H9 (cell line): ENCODE measurements at regions not wholly inside any gene's neighbourhood (a gene's known extent, or its start where the extent isn't known, plus 50 kb on each side); places are given as distances from the start of the nearest gene placed in this dataset.

Source experiments
- DNase-seq: peaks from one replicate; pipeline ENCODE4 v3.0.0-alpha.2; 2017
- H2AFZ ChIP-seq: one replicate; pipeline ENCODE4 v1.6.1; 2013; ENCODE audit warnings: mild to moderate bottlenecking, low read length, control low read depth, moderate library complexity
- H2AK5ac ChIP-seq: 2 replicates; pipeline ENCODE4 v1.6.1; 2013; ENCODE audit warnings: low read length, control low read depth, mixed read lengths; ENCODE audit not compliant: insufficient read length
- H2BK120ac ChIP-seq: one replicate; pipeline ENCODE4 v1.6.1; 2013; ENCODE audit warnings: low read depth, mild to moderate bottlenecking, low read length, control low read depth, inconsistent platforms; ENCODE audit not compliant: poor library complexity, severe bottlenecking
- H2BK12ac ChIP-seq: 2 replicates; pipeline ENCODE4 v1.6.1; 2013; ENCODE audit warnings: low read length, control low read depth, mixed read lengths, low read depth; ENCODE audit not compliant: insufficient read length
- H2BK15ac ChIP-seq: 2 replicates; pipeline ENCODE4 v1.6.1; 2013; ENCODE audit warnings: low read depth, low read length, control low read depth
- H2BK20ac ChIP-seq: one replicate; pipeline ENCODE4 v1.6.1; 2013; ENCODE audit warnings: low read depth, mild to moderate bottlenecking, low read length, control low read depth, inconsistent platforms; ENCODE audit not compliant: poor library complexity, severe bottlenecking
- H2BK5ac ChIP-seq: 2 replicates; pipeline ENCODE4 v1.6.1; 2013; ENCODE audit warnings: low read length, control low read depth, mixed read lengths; ENCODE audit not compliant: insufficient read length
- H3K14ac ChIP-seq: 2 replicates; pipeline ENCODE4 v1.6.1; 2013; ENCODE audit warnings: low read length, control low read depth; ENCODE audit not compliant: insufficient read depth
- H3K18ac ChIP-seq: 2 replicates; pipeline ENCODE4 v1.6.1; 2013; ENCODE audit warnings: low read depth, mild to moderate bottlenecking, mixed read lengths, low read length, control low read depth; ENCODE audit not compliant: insufficient read length
- H3K23ac ChIP-seq: 2 replicates; pipeline ENCODE4 v1.6.1; 2013; ENCODE audit warnings: low read length, control low read depth, mixed read lengths, low read depth; ENCODE audit not compliant: insufficient read length
- H3K23me2 ChIP-seq: 2 replicates; pipeline ENCODE4 v1.6.1; 2013; ENCODE audit warnings: low read depth, mild to moderate bottlenecking, mixed read lengths, low read length, control low read depth; ENCODE audit not compliant: insufficient read length, poor library complexity, severe bottlenecking
- H3K27ac ChIP-seq: 2 replicates; pipeline ENCODE4 v1.5.1; 2013; ENCODE audit warnings: low read length, control low read depth, mixed read lengths, low read depth; ENCODE audit not compliant: insufficient read length
- H3K27me3 ChIP-seq: 2 replicates; pipeline ENCODE4 v1.6.1; 2013; ENCODE audit warnings: low read length, control low read depth, inconsistent platforms; ENCODE audit not compliant: insufficient read depth
- H3K4ac ChIP-seq: 2 replicates; pipeline ENCODE4 v1.6.1; 2013; ENCODE audit warnings: low read depth, mild to moderate bottlenecking, control low read depth, inconsistent platforms, low read length, moderate library complexity
- H3K4me1 ChIP-seq: 2 replicates; pipeline ENCODE4 v1.6.1; 2013; ENCODE audit warnings: low read length, control low read depth, inconsistent platforms; ENCODE audit not compliant: insufficient read depth
- H3K4me2 ChIP-seq: 2 replicates; pipeline ENCODE4 v1.6.1; 2013; ENCODE audit warnings: low read length, control low read depth, mixed read lengths; ENCODE audit not compliant: insufficient read length, insufficient read depth
- H3K56ac ChIP-seq: 2 replicates; pipeline ENCODE4 v1.6.1; 2013; ENCODE audit warnings: low read depth, mild to moderate bottlenecking, mixed read lengths, low read length, control low read depth; ENCODE audit not compliant: insufficient read length
- H3K79me1 ChIP-seq: 2 replicates; pipeline ENCODE4 v1.6.1; 2013; ENCODE audit warnings: low read depth, mild to moderate bottlenecking, moderate library complexity, low read length, control low read depth, inconsistent platforms; ENCODE audit not compliant: insufficient read depth, poor library complexity, severe bottlenecking
- H3K79me2 ChIP-seq: 2 replicates; pipeline ENCODE4 v1.6.1; 2013; ENCODE audit warnings: low read length, control low read depth, inconsistent platforms; ENCODE audit not compliant: insufficient read depth
- H3K9ac ChIP-seq: 2 replicates; pipeline ENCODE4 v1.6.1; 2013; ENCODE audit warnings: low read length, control low read depth, mixed read lengths; ENCODE audit not compliant: insufficient read length; ENCODE audit errors: extremely low read depth
- H3K9me3 ChIP-seq: one replicate; pipeline ENCODE4 v1.6.1; 2013; ENCODE audit warnings: low read depth, low read length, inconsistent platforms; ENCODE audit not compliant: control insufficient read depth
- H3T11ph ChIP-seq: one replicate; pipeline ENCODE4 v1.6.1; 2013; ENCODE audit warnings: mild to moderate bottlenecking, low read length, control low read depth, inconsistent platforms
- H4K20me1 ChIP-seq: one replicate; pipeline ENCODE4 v1.6.1; 2013; ENCODE audit not compliant: control insufficient read depth, insufficient read length, insufficient read depth
- H4K5ac ChIP-seq: 2 replicates; pipeline ENCODE4 v1.6.1; 2013; ENCODE audit warnings: low read depth, mild to moderate bottlenecking, mixed read lengths, low read length, control low read depth; ENCODE audit not compliant: insufficient read length
- H4K8ac ChIP-seq: replicated peaks from 2 replicates; pipeline ENCODE4 v1.6.1; 2013; ENCODE audit warnings: low read length, control low read depth, mixed read lengths, low read depth; ENCODE audit not compliant: insufficient read length
- H4K91ac ChIP-seq: 2 replicates; pipeline ENCODE4 v1.6.1; 2013; ENCODE audit warnings: low read depth, mild to moderate bottlenecking, moderate library complexity, mixed read lengths, low read length, control low read depth; ENCODE audit not compliant: insufficient read length
- H3K27ac Mint-ChIP-seq, 3 experiments: 2 replicates in 2 of 3; 3 replicates in 1 of 3; pipeline ENCODE4 v1.8.0; 2020 to 2021; ENCODE audit warnings: mixed read lengths in 3 of 3, mild to moderate bottlenecking in 1 of 3, moderate library complexity in 1 of 3
- H3K27me3 Mint-ChIP-seq: 2 replicates; pipeline ENCODE4 v1.8.0; 2021; ENCODE audit warnings: low read depth, mild to moderate bottlenecking, moderate library complexity, mixed read lengths
- H3K36me3 Mint-ChIP-seq, 3 experiments: 2 replicates in 2 of 3; 3 replicates in 1 of 3; pipeline ENCODE4 v1.8.0; 2020 to 2021; ENCODE audit warnings: low read depth in 3 of 3, mixed read lengths in 3 of 3; ENCODE audit not compliant: insufficient read depth in 1 of 3
- H3K4me1 Mint-ChIP-seq, 2 experiments: 2 replicates each; pipeline ENCODE4 v1.8.0; 2020; ENCODE audit warnings: mixed read lengths in 2 of 2
- H3K4me3 Mint-ChIP-seq, 2 experiments: 2 replicates in 1 of 2; 3 replicates in 1 of 2; pipeline ENCODE4 v1.8.0; 2020 to 2021; ENCODE audit warnings: mild to moderate bottlenecking in 2 of 2, mixed read lengths in 2 of 2, moderate library complexity in 1 of 2
- H3K9me3 Mint-ChIP-seq, 2 experiments: 2 replicates in 1 of 2; 3 replicates in 1 of 2; pipeline ENCODE4 v1.8.0; 2020; ENCODE audit warnings: mild to moderate bottlenecking in 2 of 2, mixed read lengths in 2 of 2, moderate library complexity in 1 of 2
- WGBS: extraction: QIAGEN DNeasy Blood & Tissue Kit; methylation state at CpG from one replicate; pipeline ENCODE4 v1.1.7; 2013; ENCODE audit warnings: missing lambda C conversion rate, low lambda C conversion rate, mixed read lengths; ENCODE audit not compliant: insufficient read length; ENCODE audit errors: extremely low coverage; 5-methylcytosine and 5-hydroxymethylcytosine counted together
- TF ChIP-seq, protein P1 (sequence below): fragments of 200-600 bp; sonication (generic); conservative IDR thresholded peaks from 3 replicates; pipeline ENCODE4 v1.8.0; 2021; ENCODE audit warnings: antibody characterized with exemption, mild to moderate bottlenecking

DNA sequence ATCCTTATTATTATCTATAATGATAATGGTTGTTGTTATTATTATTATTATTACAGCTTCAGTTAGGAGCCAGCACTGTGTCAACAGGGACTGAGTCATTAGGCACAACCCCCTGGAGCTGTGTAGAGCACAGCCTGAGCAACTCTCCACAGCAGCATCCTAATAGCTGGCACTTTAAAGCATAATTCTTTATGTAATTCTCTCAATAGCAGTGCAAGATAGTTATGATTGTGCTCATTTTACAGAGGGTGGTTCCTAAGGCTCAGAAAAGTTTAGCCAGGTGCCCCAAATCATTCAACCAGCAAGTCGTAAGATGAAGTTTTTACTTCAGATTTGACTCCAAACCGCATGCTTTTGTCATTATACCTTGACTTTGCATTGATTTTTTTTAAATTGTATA is 390.3 kb downstream of the ANXA1 start:
- H4K5ac ChIP-seq, result no peak overlapping the region
- H3K14ac ChIP-seq, result no peak overlapping the region
- no peak overlapping the region for H2AFZ ChIP-seq
- no peak overlapping the region for H2BK5ac ChIP-seq
- H3K4ac ChIP-seq, result no peak overlapping the region
- H3K27ac ChIP-seq, result no peak overlapping the region
- no peak overlapping the region for H3K9ac ChIP-seq
- H4K91ac ChIP-seq, result no peak overlapping the region
- no peaks in the 10 kb centered on the region for H4K20me1 ChIP-seq
- H3K27me3 ChIP-seq, result no peaks in the 10 kb centered on the region
- no peaks in the 10 kb centered on the region for H3K79me1 ChIP-seq
- TF ChIP-seq, protein P1, sequence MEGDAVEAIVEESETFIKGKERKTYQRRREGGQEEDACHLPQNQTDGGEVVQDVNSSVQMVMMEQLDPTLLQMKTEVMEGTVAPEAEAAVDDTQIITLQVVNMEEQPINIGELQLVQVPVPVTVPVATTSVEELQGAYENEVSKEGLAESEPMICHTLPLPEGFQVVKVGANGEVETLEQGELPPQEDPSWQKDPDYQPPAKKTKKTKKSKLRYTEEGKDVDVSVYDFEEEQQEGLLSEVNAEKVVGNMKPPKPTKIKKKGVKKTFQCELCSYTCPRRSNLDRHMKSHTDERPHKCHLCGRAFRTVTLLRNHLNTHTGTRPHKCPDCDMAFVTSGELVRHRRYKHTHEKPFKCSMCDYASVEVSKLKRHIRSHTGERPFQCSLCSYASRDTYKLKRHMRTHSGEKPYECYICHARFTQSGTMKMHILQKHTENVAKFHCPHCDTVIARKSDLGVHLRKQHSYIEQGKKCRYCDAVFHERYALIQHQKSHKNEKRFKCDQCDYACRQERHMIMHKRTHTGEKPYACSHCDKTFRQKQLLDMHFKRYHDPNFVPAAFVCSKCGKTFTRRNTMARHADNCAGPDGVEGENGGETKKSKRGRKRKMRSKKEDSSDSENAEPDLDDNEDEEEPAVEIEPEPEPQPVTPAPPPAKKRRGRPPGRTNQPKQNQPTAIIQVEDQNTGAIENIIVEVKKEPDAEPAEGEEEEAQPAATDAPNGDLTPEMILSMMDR, result no peak
- Mint-ChIP-seq H3K4me1 (no peaks in the 10 kb centered on the region), H3K27ac (no peak overlapping the region), H3K9me3 (no peaks in the 10 kb centered on the region), H3K27me3 (no peaks in the 10 kb centered on the region), H3K36me3 (no peaks in the 10 kb centered on the region; a peak in 1 of 7 replicates), H3K4me3 (no peak overlapping the region)
- no peak overlapping the region for H4K8ac ChIP-seq
- H3K4me1 ChIP-seq, result no peaks in the 10 kb centered on the region
- no peaks in the 10 kb centered on the region for H3K9me3 ChIP-seq
- no peak overlapping the region for H3K23ac ChIP-seq
- no peaks in the 10 kb centered on the region for H3K79me2 ChIP-seq
- H3K18ac ChIP-seq, result no peak overlapping the region
- H2BK15ac ChIP-seq, result no peak overlapping the region
- no peak overlapping the region for H2BK120ac ChIP-seq
- no peak overlapping the region for H2BK20ac ChIP-seq
- H3K4me2 ChIP-seq, result no peak overlapping the region
- DNase-seq, result no peak
- H3K56ac ChIP-seq, result no peak overlapping the region
- H2BK12ac ChIP-seq, result no peak overlapping the region
- no peak overlapping the region for H2AK5ac ChIP-seq
- WGBS, result no CpG with 5 or more reads among the region's 2 CpGs
- H3K23me2 ChIP-seq, result no peaks in the 10 kb centered on the region
- no peak overlapping the region for H3T11ph ChIP-seq
